ENCODE measurements at regions not wholly inside any gene's neighbourhood (a gene's known extent, or its start where the extent isn't known, plus 50 kb on each side); places are given as distances from the start of the nearest gene placed in this dataset.

GRCh38 chr6:140912686-140913085, 1220.0 kb upstream of the GJE1 start:
- Histone ChIP-seq H3K9ac (ENCODE audit: low read length) (no peak overlapping the region), H3K27ac (ENCODE audit: low read length) (no peak overlapping the region), H3K9me3 (ENCODE audit: low read length) (no peaks in the 10 kb centered on the region), H3K4me2 (ENCODE audit: low read length) (no peak overlapping the region), H3K9me2 (ENCODE audit: insufficient read depth, low read length) (no peaks in the 10 kb centered on the region), H3K27me3 (ENCODE audit: insufficient read depth, low read depth, low read length) (no peaks in the 10 kb centered on the region), H4K20me1 (ENCODE audit: insufficient read depth) (no peaks in the 10 kb centered on the region), H2AFZ (ENCODE audit: low read depth, low read length) (no peak overlapping the region), H3F3A (ENCODE audit: insufficient read depth, low read length, poor library complexity, severe bottlenecking) (no peaks in the 10 kb centered on the region), H3K4me3 (ENCODE audit: low read length) (no peak overlapping the region), H3K79me2 (replicated peaks; ENCODE audit: insufficient read depth, low read length) (no peaks in the 10 kb centered on the region), H3K36me3 (ENCODE audit: insufficient read depth, low read length) (no peaks in the 10 kb centered on the region)
- TF ChIP-seq MXI1 (conservative IDR thresholded peaks at IDR 0.05; ENCODE audit: poor library complexity, severe bottlenecking) (no peak), REST (IDR thresholded peaks at IDR 0.05; ENCODE audit: borderline replicate concordance) (no peak), EZH2 (IDR thresholded peaks at IDR 0.05; ENCODE audit: borderline replicate concordance, insufficient read depth, low read length, poor library complexity, severe bottlenecking) (no peak), TAF1 (IDR thresholded peaks at IDR 0.05; ENCODE audit: low read depth) (no peak), RAD21 (conservative IDR thresholded peaks at IDR 0.05) (no peak), CTCF (IDR thresholded peaks at IDR 0.05; ENCODE audit: poor library complexity, severe bottlenecking) (no peak), EP300 (conservative IDR thresholded peaks at IDR 0.05; ENCODE audit: poor library complexity, severe bottlenecking) (no peak)

GRCh38 chr6:140909625-140910024, 1223.1 kb upstream of the GJE1 start:
- Histone ChIP-seq H3K4me2 (ENCODE audit: low read length) (no peak overlapping the region), H2AFZ (ENCODE audit: low read depth, low read length) (no peak overlapping the region), H3K4me3 (ENCODE audit: low read length) (no peak overlapping the region), H4K20me1 (ENCODE audit: insufficient read depth) (no peaks in the 10 kb centered on the region), H3K27ac (ENCODE audit: low read length) (no peak overlapping the region), H3K27me3 (ENCODE audit: insufficient read depth, low read depth, low read length) (no peaks in the 10 kb centered on the region), H3K79me2 (replicated peaks; ENCODE audit: insufficient read depth, low read length) (no peaks in the 10 kb centered on the region), H3F3A (ENCODE audit: insufficient read depth, low read length, poor library complexity, severe bottlenecking) (no peaks in the 10 kb centered on the region), H3K36me3 (ENCODE audit: insufficient read depth, low read length) (no peaks in the 10 kb centered on the region), H3K9me2 (ENCODE audit: insufficient read depth, low read length) (no peaks in the 10 kb centered on the region), H3K9ac (ENCODE audit: low read length) (no peak overlapping the region), H3K9me3 (ENCODE audit: low read length) (no peaks in the 10 kb centered on the region)
- TF ChIP-seq CTCF (IDR thresholded peaks at IDR 0.05; ENCODE audit: poor library complexity, severe bottlenecking) = no peak
- no peak for TF ChIP-seq SMC3 (conservative IDR thresholded peaks at IDR 0.05; ENCODE audit: poor library complexity)
- no peak for TF ChIP-seq MXI1 (conservative IDR thresholded peaks at IDR 0.05; ENCODE audit: poor library complexity, severe bottlenecking)
- no peak for TF ChIP-seq TAF1 (IDR thresholded peaks at IDR 0.05; ENCODE audit: low read depth)
- no peak for TF ChIP-seq POLR2AphosphoS5 (IDR thresholded peaks at IDR 0.05)
- TF ChIP-seq EP300 (conservative IDR thresholded peaks at IDR 0.05; ENCODE audit: poor library complexity, severe bottlenecking) = no peak
- no peak for TF ChIP-seq RAD21 (conservative IDR thresholded peaks at IDR 0.05)

Measured in neural cell (in vitro differentiated cells).